GM12865 (cell line): ENCODE measurements at regions not wholly inside any gene's neighbourhood (a gene's known extent, or its start where the extent isn't known, plus 50 kb on each side); places are given as distances from the start of the nearest gene placed in this dataset.

Source experiments
- DNase-seq: peaks from one replicate; pipeline ENCODE4 v3.0.0; 2010; ENCODE audit warnings: low read depth
- H3K4me3 ChIP-seq: 2 replicates; pipeline ENCODE4 v1.5.1; 2011; ENCODE audit warnings: mild to moderate bottlenecking, low read depth, low read length, control low read depth
- TF ChIP-seq, protein P1 (sequence below): IDR thresholded peaks from 2 replicates; pipeline ENCODE4 v1.5.1; 2011; ENCODE audit warnings: low read length, control low read depth, low read depth, inconsistent platforms; ENCODE audit not compliant: insufficient read depth; ENCODE audit errors: missing control alignments

DNA sequence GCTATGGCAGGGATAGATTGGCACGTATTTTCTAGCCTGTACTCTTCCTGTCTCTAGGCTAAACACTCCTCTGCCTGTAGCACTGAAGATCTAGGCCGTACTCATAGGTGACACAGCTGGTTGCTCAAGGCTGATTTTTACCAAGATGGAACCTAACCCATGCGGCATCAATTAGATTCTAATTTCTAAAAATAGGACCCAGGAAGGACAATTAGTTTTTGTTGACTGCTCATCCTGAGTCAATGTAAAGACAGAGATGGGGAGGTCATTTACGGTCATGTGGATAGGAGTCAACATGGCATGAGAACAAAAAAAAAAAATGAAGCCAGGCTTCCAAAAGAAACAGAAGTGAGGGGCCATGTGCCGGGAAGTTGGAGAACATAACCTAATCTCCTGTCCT is 360.7 kb upstream of the ETAA1 start:
- TF ChIP-seq, protein P1, sequence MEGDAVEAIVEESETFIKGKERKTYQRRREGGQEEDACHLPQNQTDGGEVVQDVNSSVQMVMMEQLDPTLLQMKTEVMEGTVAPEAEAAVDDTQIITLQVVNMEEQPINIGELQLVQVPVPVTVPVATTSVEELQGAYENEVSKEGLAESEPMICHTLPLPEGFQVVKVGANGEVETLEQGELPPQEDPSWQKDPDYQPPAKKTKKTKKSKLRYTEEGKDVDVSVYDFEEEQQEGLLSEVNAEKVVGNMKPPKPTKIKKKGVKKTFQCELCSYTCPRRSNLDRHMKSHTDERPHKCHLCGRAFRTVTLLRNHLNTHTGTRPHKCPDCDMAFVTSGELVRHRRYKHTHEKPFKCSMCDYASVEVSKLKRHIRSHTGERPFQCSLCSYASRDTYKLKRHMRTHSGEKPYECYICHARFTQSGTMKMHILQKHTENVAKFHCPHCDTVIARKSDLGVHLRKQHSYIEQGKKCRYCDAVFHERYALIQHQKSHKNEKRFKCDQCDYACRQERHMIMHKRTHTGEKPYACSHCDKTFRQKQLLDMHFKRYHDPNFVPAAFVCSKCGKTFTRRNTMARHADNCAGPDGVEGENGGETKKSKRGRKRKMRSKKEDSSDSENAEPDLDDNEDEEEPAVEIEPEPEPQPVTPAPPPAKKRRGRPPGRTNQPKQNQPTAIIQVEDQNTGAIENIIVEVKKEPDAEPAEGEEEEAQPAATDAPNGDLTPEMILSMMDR = no peak
- no peak for DNase-seq

DNA sequence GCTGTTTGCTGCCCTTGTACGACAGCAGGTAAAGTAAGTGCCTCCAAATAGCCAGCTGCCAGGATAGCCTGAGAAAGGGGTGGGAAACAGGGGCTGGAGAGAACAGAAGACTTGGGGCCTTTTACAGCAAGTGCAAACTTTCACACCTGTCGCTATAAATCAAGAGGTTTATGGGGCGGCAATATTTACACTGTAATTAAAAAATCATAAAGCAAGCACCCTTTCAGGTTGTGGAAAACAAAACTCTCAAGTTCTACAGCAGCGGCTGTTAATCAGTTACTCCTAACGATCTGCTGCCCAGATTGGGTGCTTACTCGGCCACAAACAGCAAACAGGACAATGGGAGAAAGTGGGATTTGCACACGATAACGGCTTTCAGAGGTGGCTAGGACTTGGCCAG is 359.5 kb upstream of the ETAA1 start:
- TF ChIP-seq, protein P1 = no peak

More for the DNA sequence above, 360.7 kb upstream of the ETAA1 start:
- H3K4me3 ChIP-seq = no peak overlapping the region

GRCh38 chr2:67038195-67038594 is 358.9 kb upstream of the ETAA1 start:
- H3K4me3 ChIP-seq = no peak overlapping the region
- TF ChIP-seq, protein P1 = no peak
- DNase-seq = no peak

More for the DNA sequence above, 359.5 kb upstream of the ETAA1 start:
- no peak for DNase-seq
- H3K4me3 ChIP-seq = no peak overlapping the region

DNA sequence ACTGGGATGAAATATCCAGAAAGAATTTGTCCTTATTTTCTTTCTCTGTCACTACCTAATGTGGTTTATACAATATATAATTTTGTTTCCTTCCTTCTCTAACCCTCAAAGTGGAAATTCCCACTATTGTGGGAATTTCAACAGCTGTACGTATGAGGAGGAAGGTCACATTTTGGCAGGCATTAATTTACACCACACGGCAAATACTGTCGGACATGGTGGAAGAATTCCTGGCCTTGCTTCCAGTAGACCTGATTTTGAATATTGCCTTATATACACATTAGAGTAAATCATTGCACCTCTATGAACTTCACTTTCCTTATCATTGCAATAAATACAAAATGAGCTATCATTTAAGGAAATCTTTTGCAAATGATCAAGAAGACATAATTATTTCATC is 358.1 kb upstream of the ETAA1 start:
- TF ChIP-seq, protein P1 = no peak
- DNase-seq = no peak
- H3K4me3 ChIP-seq = no peak overlapping the region

- no peak for DNase-seq
- TF ChIP-seq, protein P1 = no peak
- no peak overlapping the region for H3K4me3 ChIP-seq
These were observed 357.5 kb upstream of the ETAA1 start for GRCh38 chr2:67039517-67040103.

- no peak for DNase-seq
- no peak overlapping the region for H3K4me3 ChIP-seq
- TF ChIP-seq, protein P1 = no peak
These were observed 356.1 kb upstream of the ETAA1 start for GRCh38 chr2:67041051-67041450.
